ENCODE measurements at regions not wholly inside any gene's neighbourhood (a gene's known extent, or its start where the extent isn't known, plus 50 kb on each side); places are given as distances from the start of the nearest gene placed in this dataset.
"Not testable (repeated sequence)": the region's sequence is repeated elsewhere in the genome, so short reads cannot be mapped to it uniquely, and the experiment has no call there.

DNA sequence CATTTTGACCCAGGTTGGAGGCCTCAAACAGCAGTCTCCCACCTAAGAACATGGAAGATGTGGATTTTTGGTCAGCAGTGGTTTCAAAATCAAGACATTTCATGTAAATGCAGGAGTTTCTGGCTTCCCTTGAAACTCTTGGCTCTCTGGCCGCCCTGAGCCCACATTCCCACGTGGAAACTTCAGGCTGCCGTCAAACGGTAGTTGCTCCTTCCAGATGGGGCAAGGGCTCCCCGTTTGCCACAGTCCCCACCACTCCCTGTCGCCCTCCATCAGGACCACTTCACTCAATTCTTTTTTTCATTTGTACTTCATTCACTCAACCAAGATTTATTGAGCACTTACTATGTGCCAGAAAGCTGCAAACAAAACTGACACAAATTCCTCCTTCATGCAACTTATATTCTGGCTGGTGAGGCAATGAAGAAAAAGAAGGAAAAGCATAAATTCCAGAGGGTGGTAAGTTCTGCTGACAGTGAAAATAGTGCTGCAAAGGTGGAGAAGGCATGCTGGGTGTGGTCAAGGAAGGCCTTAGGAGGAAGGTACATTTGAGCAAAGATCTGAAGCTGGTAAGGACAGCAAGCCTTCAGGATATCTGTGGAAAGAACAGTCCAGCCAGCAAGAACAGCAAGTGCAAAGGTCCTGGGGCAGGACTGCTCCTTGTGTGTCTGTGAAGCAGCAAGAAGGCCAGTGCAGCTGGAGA is 62.9 kb upstream of the PTPN1 start:
- DNase-seq (ENCODE audit: low read depth in 2 of 2) = no peak

DNA sequence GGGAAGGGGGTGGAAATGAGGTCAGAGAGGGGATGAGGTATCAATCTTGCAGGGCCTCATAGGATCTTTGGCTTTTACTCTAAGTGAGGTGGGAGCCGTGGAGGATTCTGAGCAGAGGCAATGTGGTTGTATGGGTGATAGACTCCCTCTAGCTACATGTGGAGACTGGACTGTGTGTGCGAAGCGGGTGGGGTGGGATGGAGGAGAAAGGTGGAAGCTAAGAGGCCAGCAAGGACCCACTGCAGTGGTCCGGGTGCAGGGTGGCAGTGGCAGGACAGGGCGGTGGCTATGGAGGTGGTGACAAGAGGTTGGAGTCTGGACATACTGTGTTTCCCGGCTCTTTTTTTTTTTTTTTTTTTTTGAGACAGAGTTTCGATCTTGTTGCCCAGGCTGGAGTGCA is 62.4 kb upstream of the PTPN1 start:
- DNase-seq (ENCODE audit: low read depth in 2 of 2) = no peak

DNA sequence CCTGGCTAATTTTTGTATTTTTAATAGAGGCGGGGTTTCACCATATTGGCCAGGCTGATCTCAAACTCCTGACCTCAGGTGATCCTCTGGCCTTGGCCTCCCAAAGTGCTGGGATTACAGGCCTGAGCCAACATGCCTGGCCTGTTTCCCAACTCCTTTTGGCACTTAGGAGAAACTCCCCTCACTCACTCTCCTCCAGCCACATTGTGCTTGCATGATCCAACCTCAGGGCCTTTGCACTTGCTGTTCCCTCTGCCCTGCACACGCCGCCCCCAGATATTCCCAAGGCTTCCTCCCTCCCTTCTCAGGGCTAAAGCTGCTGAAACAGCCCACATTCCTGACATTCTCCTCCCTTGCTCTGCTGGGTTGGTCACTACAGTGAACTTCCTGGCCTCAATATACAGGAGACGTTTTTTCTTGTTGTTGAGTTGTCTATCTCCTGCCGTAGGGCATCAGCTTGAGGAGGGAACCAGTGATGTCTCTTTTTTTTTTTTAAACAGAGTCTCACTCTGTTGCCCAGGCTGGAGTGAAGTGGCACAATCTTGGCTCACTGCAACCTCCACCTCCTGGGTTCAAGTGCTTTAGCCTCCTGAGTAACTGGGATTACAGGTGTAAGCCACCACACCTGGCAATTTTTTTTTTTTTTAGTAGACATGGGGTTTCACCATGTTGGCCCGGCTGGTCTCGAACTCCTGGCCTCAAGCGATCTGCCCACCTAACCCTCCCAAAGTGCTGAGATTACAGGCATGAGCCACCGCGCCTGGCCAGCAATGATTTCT is 61.4 kb upstream of the PTPN1 start:
- not testable (repeated sequence) for DNase-seq (ENCODE audit: low read depth in 2 of 2)

DNA sequence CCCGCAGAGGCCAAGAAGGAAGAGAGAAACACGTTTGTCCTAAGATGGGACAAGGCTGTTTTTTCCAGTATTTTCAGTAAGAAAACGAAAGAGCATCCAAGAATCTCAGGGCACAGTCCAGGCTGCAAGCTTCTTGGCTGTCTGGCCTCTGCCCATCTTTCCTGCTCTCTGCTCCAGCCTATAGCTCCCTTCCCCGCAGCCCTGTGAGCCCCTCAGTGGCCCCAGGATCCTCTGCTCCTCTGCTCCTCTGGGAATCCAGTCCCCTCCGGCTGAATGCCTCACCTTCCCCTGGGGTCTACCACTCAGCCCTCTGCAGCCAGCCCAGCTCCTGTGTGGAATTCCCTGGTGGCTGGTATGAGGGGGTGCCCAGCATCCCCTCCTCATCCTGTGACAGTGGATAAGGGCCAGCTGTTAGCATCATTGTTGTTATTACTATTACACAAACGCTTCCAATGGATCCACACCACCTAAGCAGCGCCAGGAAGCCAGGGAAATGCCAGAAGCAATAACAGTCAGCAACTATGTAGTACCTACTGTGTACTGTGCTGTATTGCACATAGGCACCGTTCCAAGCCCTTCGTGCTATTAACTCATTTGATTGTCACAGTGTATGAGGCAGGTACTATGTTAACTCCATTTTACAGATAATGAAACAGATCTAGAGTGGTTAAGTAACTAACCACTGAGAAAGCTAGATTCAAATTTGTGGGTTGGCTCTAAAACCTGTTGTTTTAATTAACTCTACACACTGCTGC is 60.3 kb upstream of the PTPN1 start:
- DNase-seq (ENCODE audit: low read depth in 2 of 2) = no peak

DNA sequence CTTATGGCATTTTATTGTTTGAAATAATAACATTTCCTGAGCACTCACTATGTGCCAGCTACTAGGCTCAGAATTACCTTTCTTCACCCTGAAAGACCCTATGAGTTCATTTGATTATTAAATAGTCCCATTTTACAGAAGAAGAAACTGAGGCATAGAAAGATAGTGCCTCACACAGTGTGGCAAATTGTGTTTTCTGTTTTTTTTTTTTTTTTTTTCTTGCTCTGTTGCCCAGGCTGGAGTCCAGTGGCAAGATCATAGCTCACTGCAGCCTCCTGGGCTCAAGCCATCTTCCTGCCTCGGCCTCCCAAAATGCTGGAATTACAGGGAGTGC is 59.7 kb upstream of the PTPN1 start:
- no peak for DNase-seq (ENCODE audit: low read depth in 2 of 2)

DNA sequence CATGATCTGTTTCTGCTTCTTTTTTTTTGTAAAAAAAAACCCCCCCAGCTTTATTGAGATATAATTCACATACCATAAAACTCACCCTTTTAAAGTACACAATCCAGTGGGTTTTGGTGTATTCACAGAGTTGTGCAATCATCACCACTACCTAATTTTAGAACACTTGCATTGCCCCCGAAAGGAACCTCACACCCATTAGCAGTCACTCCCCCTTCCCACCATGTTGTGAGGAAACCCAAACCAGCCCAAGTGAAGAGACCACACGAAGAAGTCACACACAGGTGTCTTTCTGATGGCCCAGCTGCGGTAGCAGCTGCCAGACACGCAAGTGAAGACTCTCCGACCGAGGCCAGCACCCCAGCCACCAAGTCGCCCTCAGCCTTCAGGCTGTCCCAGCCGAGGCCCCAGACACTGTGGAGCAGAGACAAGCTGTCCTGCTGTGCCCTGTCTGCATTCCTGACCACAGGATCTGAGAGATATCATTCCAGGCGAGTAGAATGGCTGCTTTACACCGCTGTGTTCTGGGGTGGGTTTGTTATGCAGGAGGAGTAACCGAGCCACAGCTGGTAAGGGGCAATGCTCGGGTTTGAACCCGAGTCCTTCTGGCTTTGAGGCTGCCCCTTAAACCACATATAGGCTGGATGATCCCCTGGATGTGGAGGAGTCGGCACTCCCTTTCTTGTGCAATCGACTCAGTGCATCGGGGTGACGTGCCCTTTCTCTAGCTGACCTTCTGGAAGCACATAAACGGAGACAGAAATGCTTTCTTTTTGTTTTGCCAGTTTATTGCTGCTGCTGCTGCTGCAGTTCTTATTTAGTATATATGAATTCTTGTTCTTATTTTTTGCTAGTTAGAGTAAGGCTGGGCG is 59.1 kb upstream of the PTPN1 start:
- DNase-seq (ENCODE audit: low read depth in 2 of 2) = no peak

DNA sequence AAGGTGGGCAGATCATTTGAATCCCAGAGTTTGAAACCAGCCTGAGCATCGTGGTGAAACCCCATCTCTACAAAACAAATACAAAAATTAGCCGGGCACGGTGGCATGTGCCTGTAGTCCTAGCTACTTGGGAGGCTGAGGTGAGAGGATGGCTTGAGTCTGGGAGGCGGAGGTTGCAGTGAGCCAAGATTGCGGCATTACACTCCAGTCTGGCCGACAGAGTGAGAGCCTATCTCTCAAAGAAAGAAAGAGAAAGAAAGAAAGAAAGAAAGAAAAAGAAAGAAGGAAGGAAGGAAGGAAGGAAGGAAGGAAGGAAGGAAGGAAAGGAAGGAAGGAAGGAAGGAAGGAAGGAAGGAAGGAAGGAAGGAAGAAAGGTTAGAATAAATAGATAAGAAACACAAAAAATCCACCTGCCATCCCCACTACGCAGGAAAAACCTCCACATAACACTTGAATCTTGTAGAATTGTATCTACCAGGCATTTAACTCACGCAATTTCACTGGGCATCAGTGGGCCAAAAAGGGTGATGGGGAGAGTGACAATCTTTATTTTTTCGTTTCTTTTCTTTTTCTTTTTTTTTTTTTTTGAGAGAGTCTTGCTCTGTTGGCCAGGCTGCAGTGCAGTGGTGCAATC is 58.3 kb upstream of the PTPN1 start:
- not testable (repeated sequence) for DNase-seq (ENCODE audit: low read depth in 2 of 2)

DNA sequence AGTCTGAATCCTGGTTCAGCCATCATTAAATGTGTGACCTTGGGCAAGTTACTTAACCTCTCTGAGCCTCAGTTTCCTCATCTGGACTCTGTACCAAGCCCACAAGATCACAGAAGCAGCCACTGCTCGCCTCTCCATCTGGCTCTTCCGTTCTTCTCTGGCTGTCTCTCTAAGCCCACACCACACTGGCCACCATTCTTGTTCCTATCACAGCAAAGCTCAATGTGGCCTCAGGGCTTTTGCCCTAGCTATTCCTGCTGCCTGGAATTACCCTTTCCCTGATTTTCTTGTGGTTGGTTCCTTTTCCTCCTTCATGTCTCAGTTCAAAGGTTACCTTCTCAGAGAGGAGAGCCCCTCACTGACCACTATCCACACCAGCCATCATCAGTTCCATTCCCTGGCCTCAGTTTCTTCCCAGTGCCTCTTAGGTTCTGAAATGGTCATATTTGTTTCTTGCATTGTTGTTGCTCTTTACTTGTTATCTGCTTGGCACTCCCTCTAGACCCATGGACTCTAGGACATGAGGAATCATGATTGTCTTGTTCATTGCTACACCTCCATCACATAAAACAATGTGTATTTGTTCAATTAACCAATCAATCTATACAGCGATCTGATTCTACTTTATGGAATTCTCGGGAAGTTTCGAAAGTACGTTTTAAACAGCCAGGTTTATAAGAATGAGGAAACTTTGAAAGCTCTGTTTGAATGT is 56.5 kb upstream of the PTPN1 start:
- no peak for DNase-seq (ENCODE audit: low read depth in 2 of 2)

DNA sequence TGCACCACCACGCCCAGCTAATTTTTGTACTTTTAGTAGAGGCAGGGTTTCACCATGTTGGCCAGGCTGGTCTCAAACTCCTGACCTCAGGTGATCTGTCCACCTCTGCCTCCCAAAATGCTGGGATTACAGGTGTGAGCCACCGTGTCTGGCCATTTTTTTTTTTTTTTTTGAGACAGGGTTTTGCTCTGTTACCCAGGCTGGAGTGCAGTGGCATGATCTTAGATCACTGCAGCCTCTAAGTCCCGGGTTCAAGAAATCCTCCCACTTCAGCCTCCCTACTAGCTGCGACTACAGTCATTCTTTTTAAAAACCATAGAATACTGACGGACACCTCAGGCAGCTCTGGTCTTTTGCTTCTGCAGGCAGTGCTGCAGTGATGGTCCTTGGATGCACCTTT is 54.9 kb upstream of the PTPN1 start:
- not testable (repeated sequence) for DNase-seq (ENCODE audit: low read depth in 2 of 2)

DNA sequence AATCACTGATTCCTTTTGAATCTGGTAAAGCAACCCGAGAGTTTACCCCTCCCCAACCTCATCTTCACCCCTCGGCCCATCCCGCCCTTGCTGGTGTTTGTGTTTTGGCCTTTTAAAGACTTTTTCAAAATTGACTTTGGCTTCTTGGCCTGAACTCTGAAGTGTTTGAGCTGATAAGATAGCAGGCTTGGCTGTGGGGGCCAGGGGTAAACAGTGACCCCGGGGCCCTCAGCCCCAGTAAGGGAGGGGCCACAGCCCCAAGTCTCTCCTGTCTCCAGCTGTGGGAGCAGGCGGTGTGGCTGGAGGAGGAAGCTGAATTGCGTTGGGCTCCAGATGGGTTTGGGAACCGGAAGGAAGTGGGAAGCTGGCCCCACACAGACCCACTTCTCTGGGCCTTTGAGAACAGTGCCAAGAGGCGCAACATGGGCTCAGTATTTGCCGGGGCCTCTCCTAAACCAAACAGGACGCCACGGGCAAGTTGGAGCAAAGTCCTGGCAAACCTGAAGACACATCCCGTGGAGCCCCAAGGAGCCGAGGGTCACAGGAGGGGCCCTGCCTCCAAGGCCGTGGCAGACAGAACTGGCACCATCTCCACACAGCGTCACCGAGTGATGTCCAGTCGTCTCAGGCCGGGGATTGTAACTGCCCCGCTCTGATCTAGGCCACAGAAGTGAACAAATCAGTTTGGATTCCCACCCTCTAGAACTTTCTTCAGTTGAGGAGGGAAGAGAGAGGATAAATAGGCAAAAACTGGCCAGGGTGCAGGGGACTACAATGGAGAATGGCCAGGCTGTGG is 54.3 kb upstream of the PTPN1 start:
- no peak for DNase-seq (ENCODE audit: low read depth in 2 of 2)

DNA sequence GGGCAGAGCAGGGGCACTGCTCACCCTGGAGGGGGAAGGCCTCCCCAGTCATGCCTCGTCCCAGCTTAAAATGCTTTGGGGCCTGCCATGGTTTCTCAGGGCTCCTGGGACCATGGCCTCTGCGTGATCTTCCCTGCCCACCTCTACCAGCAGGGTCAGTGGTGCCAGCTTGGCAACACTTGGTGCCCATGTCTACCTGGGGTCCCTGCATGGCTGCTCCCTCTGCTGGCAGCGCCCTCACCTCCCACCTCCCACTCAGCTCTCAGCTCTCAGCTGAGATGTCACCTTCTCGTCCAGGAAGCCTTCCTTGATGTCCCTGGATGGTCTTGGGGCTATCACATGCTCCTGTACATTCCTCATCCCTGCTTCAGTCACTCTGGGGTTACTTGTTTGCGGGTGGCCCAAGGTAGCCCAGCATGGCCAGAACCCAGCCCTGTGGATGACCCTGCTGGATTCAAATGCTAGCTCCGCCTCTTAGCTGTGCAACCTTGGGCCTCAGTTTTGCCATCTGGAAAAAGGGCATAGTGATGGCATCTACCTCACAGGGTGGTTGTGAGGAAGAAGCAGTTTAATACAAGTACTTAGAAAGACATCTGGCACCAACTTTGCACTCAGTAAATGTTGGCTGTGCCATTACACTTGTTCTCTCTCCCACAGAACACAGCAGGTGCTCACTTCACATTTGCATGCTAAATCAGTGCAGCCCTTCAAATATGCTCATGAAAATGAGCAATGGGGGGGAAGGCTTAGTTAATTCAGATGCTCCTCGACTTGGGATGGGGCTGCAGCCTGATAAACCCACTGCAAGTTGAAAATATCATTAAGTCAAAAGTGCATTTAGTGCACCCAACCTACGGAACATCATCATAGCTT is 53.5 kb upstream of the PTPN1 start:
- no peak for DNase-seq (ENCODE audit: low read depth in 2 of 2)

DNA sequence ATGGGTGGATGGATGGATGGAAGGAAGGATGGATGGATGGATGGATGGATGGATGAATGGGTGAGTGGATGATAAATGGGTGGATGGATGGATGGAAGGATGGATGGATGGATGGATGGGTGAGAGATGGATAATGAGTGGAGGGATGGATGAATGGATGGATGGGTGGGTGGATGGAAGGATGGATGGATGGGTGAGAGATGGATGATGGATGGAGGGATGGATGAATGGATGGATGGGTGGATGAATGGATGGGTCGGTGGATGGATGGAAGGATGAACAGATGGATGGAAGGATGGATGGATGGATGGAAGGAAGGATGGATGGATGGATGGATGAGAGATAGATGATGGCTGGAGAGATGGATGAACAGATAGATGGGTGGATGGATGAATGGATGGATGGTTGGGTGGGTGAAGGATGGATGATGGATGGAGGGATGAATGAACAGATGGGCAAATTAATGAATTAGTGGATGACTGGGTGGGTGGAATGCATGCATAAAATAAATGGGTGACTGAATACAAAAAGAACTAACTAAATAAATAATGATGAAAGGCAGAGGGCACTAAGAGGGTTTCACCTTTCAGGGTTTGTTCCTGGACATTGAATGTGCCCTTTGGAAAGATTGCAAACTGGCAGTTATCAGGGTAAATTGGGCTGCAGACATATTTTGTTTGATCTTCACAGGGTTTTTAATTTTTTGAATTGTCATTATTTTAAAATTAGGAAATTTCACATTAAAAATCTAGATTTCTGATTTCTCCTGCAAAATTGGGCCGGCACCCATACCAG is 50.9 kb upstream of the PTPN1 start:
- DNase-seq (ENCODE audit: low read depth in 2 of 2) = no peak

DNA sequence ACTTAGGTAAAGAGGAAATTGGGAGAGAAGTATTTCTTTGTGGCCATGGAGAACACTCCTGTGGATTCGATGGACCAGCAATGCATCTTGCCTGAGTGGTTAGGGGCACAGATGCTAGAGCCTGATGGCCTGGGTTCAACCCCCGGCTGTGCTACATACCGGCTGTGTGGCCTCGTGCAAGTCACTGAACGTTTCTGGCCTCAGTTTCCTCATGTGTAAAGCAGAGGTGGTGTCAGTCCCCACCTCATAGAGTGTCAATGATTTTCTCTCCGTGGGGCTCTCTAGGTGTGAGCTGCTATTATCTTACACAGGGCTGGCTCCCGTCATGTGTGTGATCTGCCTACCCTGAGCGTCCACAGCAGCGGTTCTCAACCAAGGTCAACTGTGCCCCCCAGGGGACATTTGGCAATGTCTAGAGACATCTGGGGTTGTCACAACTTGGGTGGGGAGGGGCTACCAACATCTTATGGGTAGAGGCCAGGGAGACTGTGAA is 50.0 kb upstream of the PTPN1 start:
- DNase-seq (ENCODE audit: low read depth in 2 of 2) = no peak

All from stimulated activated CD4-positive, alpha-beta T cell treated with anti-CD3 and anti-CD28 coated beads, Interleukin-1b, Interleukin-23, amount 100 ng/mL, for 1 hour (primary cell).